SU-DHL-6 (cell line): ENCODE measurements at regions not wholly inside any gene's neighbourhood (a gene's known extent, or its start where the extent isn't known, plus 50 kb on each side); places are given as distances from the start of the nearest gene placed in this dataset.

Experiments
- EZH2phosphoT487 ChIP-seq: fragments of 200-600 bp; sonication (generic), shearing (Covaris generic); conservative IDR thresholded peaks from 2 replicates; pipeline ENCODE4 v1.6.1; 2018; ENCODE audit warnings: mild to moderate bottlenecking, antibody characterized with exemption, low read length, moderate library complexity, mixed read lengths
- TF ChIP-seq, protein P1 (sequence below): fragments of 200-600 bp; sonication (generic); IDR thresholded peaks from one replicate; pipeline ENCODE4 v1.5.1; 2017; ENCODE audit warnings: antibody characterized with exemption, mild to moderate bottlenecking, low read length, moderate library complexity; ENCODE audit not compliant: insufficient read depth, poor library complexity, severe bottlenecking

GRCh38 chr4:181970366-181970765 is 272.8 kb upstream of the TENM3 start:
- no peak for TF ChIP-seq EZH2phosphoT487
- TF ChIP-seq, protein P1, sequence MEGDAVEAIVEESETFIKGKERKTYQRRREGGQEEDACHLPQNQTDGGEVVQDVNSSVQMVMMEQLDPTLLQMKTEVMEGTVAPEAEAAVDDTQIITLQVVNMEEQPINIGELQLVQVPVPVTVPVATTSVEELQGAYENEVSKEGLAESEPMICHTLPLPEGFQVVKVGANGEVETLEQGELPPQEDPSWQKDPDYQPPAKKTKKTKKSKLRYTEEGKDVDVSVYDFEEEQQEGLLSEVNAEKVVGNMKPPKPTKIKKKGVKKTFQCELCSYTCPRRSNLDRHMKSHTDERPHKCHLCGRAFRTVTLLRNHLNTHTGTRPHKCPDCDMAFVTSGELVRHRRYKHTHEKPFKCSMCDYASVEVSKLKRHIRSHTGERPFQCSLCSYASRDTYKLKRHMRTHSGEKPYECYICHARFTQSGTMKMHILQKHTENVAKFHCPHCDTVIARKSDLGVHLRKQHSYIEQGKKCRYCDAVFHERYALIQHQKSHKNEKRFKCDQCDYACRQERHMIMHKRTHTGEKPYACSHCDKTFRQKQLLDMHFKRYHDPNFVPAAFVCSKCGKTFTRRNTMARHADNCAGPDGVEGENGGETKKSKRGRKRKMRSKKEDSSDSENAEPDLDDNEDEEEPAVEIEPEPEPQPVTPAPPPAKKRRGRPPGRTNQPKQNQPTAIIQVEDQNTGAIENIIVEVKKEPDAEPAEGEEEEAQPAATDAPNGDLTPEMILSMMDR, result no peak
